CD4-positive, alpha-beta T cell (primary cell): ENCODE measurements at regions not wholly inside any gene's neighbourhood (a gene's known extent, or its start where the extent isn't known, plus 50 kb on each side); places are given as distances from the start of the nearest gene placed in this dataset.

ENCODE experiments used
- ATAC-seq: fragments of 200-7000 bp; cut with Tn5 transposase; one replicate; pipeline ENCODE4 v1.10.0; 2022; ENCODE audit warnings: mild to moderate bottlenecking; ENCODE audit not compliant: poor library complexity
- CTCF ChIA-PET: fragments of 350-600 bp; sonication (Branson Sonifier 250); formaldehyde crosslinking; loops from one replicate; lab custom pipeline; 2021; ENCODE audit warnings: antibody characterized with exemption, inconsistent platforms; lab: Charles Lee
- POLR2A ChIA-PET: fragments of 350-600 bp; sonication (Branson Sonifier 250); formaldehyde crosslinking; loops from one replicate; lab custom pipeline; 2021; ENCODE audit warnings: antibody characterized with exemption, inconsistent platforms; lab: Charles Lee
- DNase-seq, 14 experiments: peaks; one replicate each; pipeline ENCODE4 v3.0.0-alpha.2; 2013 to 2020; ENCODE audit warnings: mixed read lengths in 2 of 14
- H3K27ac ChIP-seq, 2 donors: one replicate each; pipeline versions ENCODE4 v1.5.1 to v1.7.0; 2013; ENCODE audit warnings: low read length in 2 of 2, low read depth in 1 of 2, mild to moderate bottlenecking in 1 of 2
- H3K27me3 ChIP-seq, 2 experiments: 1 replicate in 1 of 2; 2 replicates in 1 of 2; pipeline versions ENCODE4 v1.6.1 to v1.7.0; 2013; ENCODE audit warnings: low read length in 2 of 2, control low read depth in 1 of 2, mild to moderate bottlenecking in 1 of 2, moderate library complexity in 1 of 2; ENCODE audit not compliant: insufficient read depth in 2 of 2, control insufficient read depth in 1 of 2
- H3K36me3 ChIP-seq: one replicate; pipeline ENCODE4 v1.6.1; 2013; ENCODE audit warnings: low read length, control low read depth; ENCODE audit not compliant: insufficient read depth
- H3K4me1 ChIP-seq: one replicate; pipeline ENCODE4 v1.6.1; 2013; ENCODE audit warnings: low read length, control low read depth; ENCODE audit not compliant: insufficient read depth
- H3K4me3 ChIP-seq: one replicate; pipeline ENCODE4 v1.5.1; 2013; ENCODE audit warnings: mild to moderate bottlenecking, low read length, moderate library complexity
- H3K9me3 ChIP-seq, 2 experiments: 1 replicate in 1 of 2; 2 replicates in 1 of 2; pipeline versions ENCODE4 v1.6.1 to v1.7.0; 2013; ENCODE audit warnings: low read length in 2 of 2, mild to moderate bottlenecking in 2 of 2, control low read depth in 1 of 2, moderate library complexity in 1 of 2; ENCODE audit not compliant: control insufficient read depth in 1 of 2, insufficient read depth in 1 of 2
- H3K27ac Mint-ChIP-seq: one replicate; pipeline ENCODE4 v1.8.0; 2020; ENCODE audit warnings: mixed read lengths
- H3K27me3 Mint-ChIP-seq: one replicate; pipeline ENCODE4 v1.8.0; 2021; ENCODE audit warnings: mixed read lengths
- H3K36me3 Mint-ChIP-seq: one replicate; pipeline ENCODE4 v1.8.0; 2021; ENCODE audit warnings: low read depth, mixed read lengths
- H3K4me1 Mint-ChIP-seq: one replicate; pipeline ENCODE4 v1.8.0; 2021; ENCODE audit warnings: low read depth, mixed read lengths
- H3K4me3 Mint-ChIP-seq: one replicate; pipeline ENCODE4 v1.8.0; 2020; ENCODE audit warnings: mild to moderate bottlenecking, mixed read lengths
- H3K9me3 Mint-ChIP-seq: one replicate; pipeline ENCODE4 v1.8.0; 2020; ENCODE audit warnings: mixed read lengths
- CTCF ChIP-seq: fragments of 200-600 bp; IDR thresholded peaks from one replicate; pipeline ENCODE4 v1.8.0; 2022; ENCODE audit warnings: antibody characterized with exemption, mild to moderate bottlenecking
- intact Hi-C, 2 experiments: fragments of 100-400 bp; cut with DNase I in 1 of 2; cut with micrococcal nuclease in 1 of 2; formaldehyde crosslinking; loops; one replicate each; pipeline versions ENCODE4 v1.15.1 to v1.9.0; 2023 to 2025; cut with DNase I, micrococcal nuclease

GRCh38 chr16:59088431-59088830, 354.3 kb upstream of the GOT2 start:
- no peaks in the 10 kb centered on the region for H3K4me1 Mint-ChIP-seq
- H3K36me3 Mint-ChIP-seq = no peaks in the 10 kb centered on the region
- H3K4me3 ChIP-seq = no peak overlapping the region
- DNase-seq (no peak), ATAC-seq (no peak)
- no peak for TF ChIP-seq CTCF
- intact Hi-C loops = no loop called here
- H3K36me3 ChIP-seq = no peaks in the 10 kb centered on the region
- H3K27me3 ChIP-seq = no peaks in the 10 kb centered on the region
- POLR2A ChIA-PET = no interaction called here
- no peak overlapping the region for H3K4me3 Mint-ChIP-seq
- H3K9me3 Mint-ChIP-seq = peaks cover 6% of the 10 kb centered on the region
- CTCF ChIA-PET = no interaction called here
- no peak overlapping the region for H3K27ac ChIP-seq
- H3K27ac Mint-ChIP-seq = no peak overlapping the region
- peaks cover 0 to 4% of the 10 kb centered on the region in 2 experiments for H3K9me3 ChIP-seq
- no peaks in the 10 kb centered on the region for H3K27me3 Mint-ChIP-seq
- no peaks in the 10 kb centered on the region for H3K4me1 ChIP-seq

GRCh38 chr16:59087641-59088040, 353.5 kb upstream of the GOT2 start:
- ChIA-PET POLR2A (no interaction called here), CTCF (no interaction called here)
- Histone ChIP-seq H3K9me3 (peaks cover 0 to 8% of the 10 kb centered on the region in 2 experiments), H3K4me1 (no peaks in the 10 kb centered on the region), H3K36me3 (no peaks in the 10 kb centered on the region), H3K27ac (no peak overlapping the region), H3K4me3 (no peak overlapping the region), H3K27me3 (no peaks in the 10 kb centered on the region)
- Mint-ChIP-seq H3K4me3 (no peak overlapping the region), H3K4me1 (no peaks in the 10 kb centered on the region), H3K27ac (no peak overlapping the region), H3K27me3 (no peaks in the 10 kb centered on the region), H3K36me3 (no peaks in the 10 kb centered on the region), H3K9me3 (peaks cover 8% of the 10 kb centered on the region)
- ATAC-seq (no peak), DNase-seq (no peak)
- intact Hi-C loops = no loop called here
- TF ChIP-seq CTCF = no peak

GRCh38 chr16:59067205-59067604, 333.1 kb upstream of the GOT2 start:
- CTCF ChIA-PET = no interaction called here
- no peaks in the 10 kb centered on the region for H3K27me3 ChIP-seq
- Mint-ChIP-seq H3K27ac (no peak overlapping the region), H3K36me3 (no peaks in the 10 kb centered on the region), H3K9me3 (peaks cover 5% of the 10 kb centered on the region), H3K4me3 (no peak overlapping the region), H3K27me3 (no peaks in the 10 kb centered on the region), H3K4me1 (no peaks in the 10 kb centered on the region)
- ATAC-seq = no peak
- H3K27ac ChIP-seq = no peak overlapping the region
- H3K4me3 ChIP-seq = no peak overlapping the region
- H3K9me3 ChIP-seq = peaks cover 0 to 12% of the 10 kb centered on the region in 2 experiments
- POLR2A ChIA-PET = no interaction called here
- intact Hi-C loops = no loop called here
- H3K36me3 ChIP-seq = no peaks in the 10 kb centered on the region
- peak in 2 of 14 experiments; percentile 1 to 2 for DNase-seq
- no peaks in the 10 kb centered on the region for H3K4me1 ChIP-seq
- TF ChIP-seq CTCF = no peak
